HepG2 (cell line): ENCODE measurements at regions not wholly inside any gene's neighbourhood (a gene's known extent, or its start where the extent isn't known, plus 50 kb on each side); places are given as distances from the start of the nearest gene placed in this dataset.

Source experiments
- CREM ChIP-seq, 2 experiments: sonication (generic) in 1 of 2; formaldehyde crosslinking in 1 of 2; IDR thresholded peaks; 2 replicates each; pipeline versions ENCODE4 v1.4.0 to v1.6.1; 2016 to 2020; ENCODE audit warnings: antibody characterized with exemption in 1 of 2, mild to moderate bottlenecking in 1 of 2, missing genetic modification reagents in 1 of 2
- CTCF ChIP-seq: sonication (generic); formaldehyde crosslinking; IDR thresholded peaks from 2 replicates; pipeline ENCODE4 v1.5.0; 2020; ENCODE audit warnings: mild to moderate bottlenecking, missing genetic modification reagents, moderate library complexity
- EP300 ChIP-seq, 3 experiments: sonication (generic) in 1 of 3; formaldehyde crosslinking in 1 of 3; IDR thresholded peaks; 2 replicates each; pipeline versions ENCODE4 v1.5.1 to v1.6.1; 2011 to 2020; ENCODE audit warnings: low read depth in 2 of 3, low read length in 2 of 3, borderline replicate concordance in 1 of 3, improper control_type of control experiment in 1 of 3, mild to moderate bottlenecking in 1 of 3, missing genetic modification reagents in 1 of 3, moderate library complexity in 1 of 3
- MAFK ChIP-seq, 2 experiments: IDR thresholded peaks in 1 of 2; conservative IDR thresholded peaks in 1 of 2; 2 replicates each; pipeline ENCODE4 v1.6.1; 2011; ENCODE audit warnings: improper control_type of control experiment in 2 of 2, low read length in 2 of 2
- NFYB ChIP-seq: sonication (generic); formaldehyde crosslinking; IDR thresholded peaks from 2 replicates; pipeline ENCODE4 v1.4.0; 2020; ENCODE audit warnings: missing genetic modification reagents
- POLR2A ChIP-seq, 2 experiments: IDR thresholded peaks; 2 replicates each; pipeline ENCODE4 v1.6.1; 2011; ENCODE audit warnings: low read depth in 2 of 2, low read length in 2 of 2, mild to moderate bottlenecking in 1 of 2, moderate library complexity in 1 of 2; ENCODE audit not compliant: insufficient read depth in 1 of 2
- ZBTB42 ChIP-seq: sonication (generic); formaldehyde crosslinking; IDR thresholded peaks from 2 replicates; pipeline ENCODE4 v1.5.0; 2020; ENCODE audit warnings: mild to moderate bottlenecking, missing genetic modification reagents
- ZNF644 ChIP-seq: IDR thresholded peaks from 2 replicates; pipeline ENCODE4 v1.6.1; 2016; ENCODE audit warnings: low read depth
- TF ChIP-seq, protein P1 (sequence below): sonication (generic); formaldehyde crosslinking; IDR thresholded peaks from 2 replicates; pipeline ENCODE4 v1.4.0; 2020; ENCODE audit warnings: missing genetic modification reagents

DNA sequence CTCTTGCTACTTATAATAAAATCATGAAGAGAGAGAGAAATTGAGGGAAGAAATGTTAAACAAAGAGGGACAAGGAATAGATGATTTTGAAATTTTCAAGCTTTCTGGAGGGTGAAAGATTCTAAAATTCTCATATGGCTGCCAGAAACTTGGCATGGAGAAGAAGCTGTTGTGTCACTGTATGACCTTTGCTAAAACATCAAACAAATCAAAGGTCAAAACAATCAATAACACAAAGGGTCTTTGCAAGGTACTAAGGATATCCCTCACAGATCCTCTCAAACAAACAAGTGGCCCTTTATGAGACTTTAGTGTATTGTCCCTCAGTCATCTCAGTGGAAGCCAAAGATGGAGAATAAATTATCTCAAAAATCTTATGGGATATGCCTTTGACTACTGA, 1039.2 kb upstream of the MIR17HG start:
- no peak for TF ChIP-seq MAFK (conservative IDR thresholded peaks at IDR 0.05 in 1 of 2, IDR thresholded peaks at IDR 0.05 in 1 of 2; ENCODE audit: low read length in 2 of 2)
- no peak for TF ChIP-seq POLR2A (IDR thresholded peaks at IDR 0.05; ENCODE audit: insufficient read depth in 1 of 2, low read depth in 2 of 2, low read length in 2 of 2)
- no peak for TF ChIP-seq EP300 (IDR thresholded peaks at IDR 0.05; ENCODE audit: low read depth in 2 of 2, low read length in 2 of 2)
- TF ChIP-seq EP300 (CRISPR knock-in tag; IDR thresholded peaks at IDR 0.05; ENCODE audit: borderline replicate concordance) = no peak
- TF ChIP-seq, protein P1, sequence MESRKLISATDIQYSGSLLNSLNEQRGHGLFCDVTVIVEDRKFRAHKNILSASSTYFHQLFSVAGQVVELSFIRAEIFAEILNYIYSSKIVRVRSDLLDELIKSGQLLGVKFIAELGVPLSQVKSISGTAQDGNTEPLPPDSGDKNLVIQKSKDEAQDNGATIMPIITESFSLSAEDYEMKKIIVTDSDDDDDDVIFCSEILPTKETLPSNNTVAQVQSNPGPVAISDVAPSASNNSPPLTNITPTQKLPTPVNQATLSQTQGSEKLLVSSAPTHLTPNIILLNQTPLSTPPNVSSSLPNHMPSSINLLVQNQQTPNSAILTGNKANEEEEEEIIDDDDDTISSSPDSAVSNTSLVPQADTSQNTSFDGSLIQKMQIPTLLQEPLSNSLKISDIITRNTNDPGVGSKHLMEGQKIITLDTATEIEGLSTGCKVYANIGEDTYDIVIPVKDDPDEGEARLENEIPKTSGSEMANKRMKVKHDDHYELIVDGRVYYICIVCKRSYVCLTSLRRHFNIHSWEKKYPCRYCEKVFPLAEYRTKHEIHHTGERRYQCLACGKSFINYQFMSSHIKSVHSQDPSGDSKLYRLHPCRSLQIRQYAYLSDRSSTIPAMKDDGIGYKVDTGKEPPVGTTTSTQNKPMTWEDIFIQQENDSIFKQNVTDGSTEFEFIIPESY = no peak
- no peak for TF ChIP-seq CTCF (CRISPR knock-in tag)
- TF ChIP-seq CREM (IDR thresholded peaks at IDR 0.05) = no peak
- TF ChIP-seq CREM (CRISPR knock-in tag; IDR thresholded peaks at IDR 0.05) = no peak
- no peak for TF ChIP-seq ZNF644
- no peak for TF ChIP-seq NFYB (CRISPR knock-in tag)
- TF ChIP-seq ZBTB42 = no peak
